ENCODE measurements at regions not wholly inside any gene's neighbourhood (a gene's known extent, or its start where the extent isn't known, plus 50 kb on each side); places are given as distances from the start of the nearest gene placed in this dataset.

- TF ChIP-seq POLR2AphosphoS5 (IDR thresholded peaks at IDR 0.05; ENCODE audit: low read length) = no peak
- TF ChIP-seq ZNF687 (IDR thresholded peaks at IDR 0.05) = no peak
- TF ChIP-seq ZBTB4 (CRISPR knock-in tag; IDR thresholded peaks at IDR 0.05) = no peak
- no peak for TF ChIP-seq CTCF (IDR thresholded peaks at IDR 0.05 in 2 of 3, conservative IDR thresholded peaks at IDR 0.05 in 1 of 3; ENCODE audit: control insufficient read depth in 2 of 3, extremely low read depth in 1 of 3, insufficient read depth in 1 of 3, low read depth in 3 of 3, low read length in 3 of 3)
- no peak for TF ChIP-seq FOS (IDR thresholded peaks at IDR 0.05; ENCODE audit: borderline replicate concordance, extremely low read depth, insufficient read length)
- no peak for TF ChIP-seq CHD2 (IDR thresholded peaks at IDR 0.05; ENCODE audit: borderline replicate concordance, low read depth, low read length)
These were observed 193.5 kb upstream of the SAMSN1 start for GRCh38 chr21:14739590-14739989.
